WTC11 (cell line): ENCODE measurements at regions not wholly inside any gene's neighbourhood (a gene's known extent, or its start where the extent isn't known, plus 50 kb on each side); places are given as distances from the start of the nearest gene placed in this dataset.

Experiments
- ATF1 ChIP-seq: sonication (generic); formaldehyde crosslinking; IDR thresholded peaks from 2 replicates; pipeline ENCODE4 v1.8.1; 2023; ENCODE audit warnings: mild to moderate bottlenecking, moderate library complexity, missing genetic modification reagents
- CREB1 ChIP-seq: sonication (generic); formaldehyde crosslinking; IDR thresholded peaks from 2 replicates; pipeline ENCODE4 v1.8.0; 2023; ENCODE audit warnings: mild to moderate bottlenecking, missing genetic modification reagents
- HMGA2 ChIP-seq: fragments of 250-450 bp; sonication (Bioruptor Pico); IDR thresholded peaks from 2 replicates; pipeline ENCODE4 v1.4.0; 2021; ENCODE audit warnings: mild to moderate bottlenecking, moderate library complexity
- MYBL2 ChIP-seq: sonication (generic); formaldehyde crosslinking; IDR thresholded peaks from 2 replicates; pipeline ENCODE4 v1.8.1; 2023; ENCODE audit warnings: mild to moderate bottlenecking, moderate library complexity, missing genetic modification reagents
- NFE2L1 ChIP-seq: sonication (generic); formaldehyde crosslinking; IDR thresholded peaks from 2 replicates; pipeline ENCODE4 v1.8.1; 2023; ENCODE audit warnings: missing genetic modification reagents
- TEAD1 ChIP-seq: sonication (generic); formaldehyde crosslinking; IDR thresholded peaks from 2 replicates; pipeline ENCODE4 v1.8.0; 2022; ENCODE audit warnings: mild to moderate bottlenecking, missing genetic modification reagents
- ZNF263 ChIP-seq: sonication (generic); formaldehyde crosslinking; IDR thresholded peaks from 2 replicates; pipeline ENCODE4 v1.8.1; 2022; ENCODE audit warnings: low read depth, mild to moderate bottlenecking, moderate library complexity, missing genetic modification reagents
- TF ChIP-seq, protein P1 (sequence below): sonication (generic); formaldehyde crosslinking; IDR thresholded peaks from 2 replicates; pipeline ENCODE4 v1.8.0; 2022; ENCODE audit warnings: mild to moderate bottlenecking, missing genetic modification reagents
- TF ChIP-seq, protein P2 (sequence below): sonication (generic); formaldehyde crosslinking; IDR thresholded peaks from 2 replicates; pipeline ENCODE4 v1.8.1; 2023; ENCODE audit warnings: mild to moderate bottlenecking, missing genetic modification reagents
- TF ChIP-seq, protein P3 (sequence below): sonication (generic); formaldehyde crosslinking; conservative IDR thresholded peaks from 2 replicates; pipeline ENCODE4 v1.8.1; 2022; ENCODE audit warnings: mild to moderate bottlenecking, missing genetic modification reagents
- TF ChIP-seq, protein P4 (sequence below): sonication (generic); formaldehyde crosslinking; IDR thresholded peaks from 2 replicates; pipeline ENCODE4 v1.8.0; 2023; ENCODE audit warnings: missing genetic modification reagents, mild to moderate bottlenecking, borderline replicate concordance
- TF ChIP-seq, protein P5 (sequence below): sonication (generic); formaldehyde crosslinking; IDR thresholded peaks from 2 replicates; pipeline ENCODE4 v1.8.1; 2022; ENCODE audit warnings: missing genetic modification reagents, borderline replicate concordance
- TF ChIP-seq, protein P6 (sequence below): sonication (generic); formaldehyde crosslinking; conservative IDR thresholded peaks from 2 replicates; pipeline ENCODE4 v1.8.1; 2023; ENCODE audit warnings: mild to moderate bottlenecking, low read depth, missing genetic modification reagents, moderate library complexity
- TF ChIP-seq, protein P7 (sequence below): sonication (generic); formaldehyde crosslinking; IDR thresholded peaks from 2 replicates; pipeline ENCODE4 v1.8.1; 2022; ENCODE audit warnings: low read depth, missing genetic modification reagents, borderline replicate concordance
- TF ChIP-seq, protein P8 (sequence below): fragments of 250-450 bp; sonication (Bioruptor Pico); conservative IDR thresholded peaks from 2 replicates; pipeline ENCODE4 v1.9.0; 2021; ENCODE audit warnings: mild to moderate bottlenecking

DNA sequence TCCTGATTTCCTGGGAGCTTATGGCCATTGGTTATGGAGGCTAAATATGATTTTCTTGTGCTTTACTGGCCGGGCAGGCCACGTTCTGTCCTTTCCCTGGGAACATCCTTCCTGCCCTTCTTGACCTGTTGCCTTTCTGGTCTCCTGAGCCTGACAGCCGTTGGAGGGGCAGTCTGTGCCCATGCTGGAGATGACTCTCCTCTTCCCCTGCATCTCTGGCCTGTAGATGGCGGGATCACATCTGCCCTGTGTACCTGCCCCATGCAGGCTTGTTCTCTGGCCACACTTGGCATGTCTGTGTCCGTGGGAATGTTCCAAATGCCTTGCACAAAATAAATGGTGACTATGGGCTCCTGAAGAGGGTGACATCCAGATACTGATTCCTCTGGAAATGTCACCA lies 253.1 kb upstream of the IRX4 start (continued):
- TF ChIP-seq, protein P1, sequence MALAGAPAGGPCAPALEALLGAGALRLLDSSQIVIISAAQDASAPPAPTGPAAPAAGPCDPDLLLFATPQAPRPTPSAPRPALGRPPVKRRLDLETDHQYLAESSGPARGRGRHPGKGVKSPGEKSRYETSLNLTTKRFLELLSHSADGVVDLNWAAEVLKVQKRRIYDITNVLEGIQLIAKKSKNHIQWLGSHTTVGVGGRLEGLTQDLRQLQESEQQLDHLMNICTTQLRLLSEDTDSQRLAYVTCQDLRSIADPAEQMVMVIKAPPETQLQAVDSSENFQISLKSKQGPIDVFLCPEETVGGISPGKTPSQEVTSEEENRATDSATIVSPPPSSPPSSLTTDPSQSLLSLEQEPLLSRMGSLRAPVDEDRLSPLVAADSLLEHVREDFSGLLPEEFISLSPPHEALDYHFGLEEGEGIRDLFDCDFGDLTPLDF (CRISPR knock-in tag), result no peak
- TF ChIP-seq ZNF263 (CRISPR knock-in tag), result no peak
- TF ChIP-seq, protein P2, sequence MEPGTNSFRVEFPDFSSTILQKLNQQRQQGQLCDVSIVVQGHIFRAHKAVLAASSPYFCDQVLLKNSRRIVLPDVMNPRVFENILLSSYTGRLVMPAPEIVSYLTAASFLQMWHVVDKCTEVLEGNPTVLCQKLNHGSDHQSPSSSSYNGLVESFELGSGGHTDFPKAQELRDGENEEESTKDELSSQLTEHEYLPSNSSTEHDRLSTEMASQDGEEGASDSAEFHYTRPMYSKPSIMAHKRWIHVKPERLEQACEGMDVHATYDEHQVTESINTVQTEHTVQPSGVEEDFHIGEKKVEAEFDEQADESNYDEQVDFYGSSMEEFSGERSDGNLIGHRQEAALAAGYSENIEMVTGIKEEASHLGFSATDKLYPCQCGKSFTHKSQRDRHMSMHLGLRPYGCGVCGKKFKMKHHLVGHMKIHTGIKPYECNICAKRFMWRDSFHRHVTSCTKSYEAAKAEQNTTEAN, result no peak
- TF ChIP-seq MYBL2 (CRISPR knock-in tag), result no peak
- TF ChIP-seq CREB1 (CRISPR knock-in tag), result no peak
- TF ChIP-seq HMGA2 (CRISPR knock-in tag), result no peak
- no peak for TF ChIP-seq TEAD1 (CRISPR knock-in tag)
- TF ChIP-seq, protein P3, sequence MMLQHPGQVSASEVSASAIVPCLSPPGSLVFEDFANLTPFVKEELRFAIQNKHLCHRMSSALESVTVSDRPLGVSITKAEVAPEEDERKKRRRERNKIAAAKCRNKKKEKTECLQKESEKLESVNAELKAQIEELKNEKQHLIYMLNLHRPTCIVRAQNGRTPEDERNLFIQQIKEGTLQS (CRISPR knock-in tag), result no peak
- TF ChIP-seq, protein P4, sequence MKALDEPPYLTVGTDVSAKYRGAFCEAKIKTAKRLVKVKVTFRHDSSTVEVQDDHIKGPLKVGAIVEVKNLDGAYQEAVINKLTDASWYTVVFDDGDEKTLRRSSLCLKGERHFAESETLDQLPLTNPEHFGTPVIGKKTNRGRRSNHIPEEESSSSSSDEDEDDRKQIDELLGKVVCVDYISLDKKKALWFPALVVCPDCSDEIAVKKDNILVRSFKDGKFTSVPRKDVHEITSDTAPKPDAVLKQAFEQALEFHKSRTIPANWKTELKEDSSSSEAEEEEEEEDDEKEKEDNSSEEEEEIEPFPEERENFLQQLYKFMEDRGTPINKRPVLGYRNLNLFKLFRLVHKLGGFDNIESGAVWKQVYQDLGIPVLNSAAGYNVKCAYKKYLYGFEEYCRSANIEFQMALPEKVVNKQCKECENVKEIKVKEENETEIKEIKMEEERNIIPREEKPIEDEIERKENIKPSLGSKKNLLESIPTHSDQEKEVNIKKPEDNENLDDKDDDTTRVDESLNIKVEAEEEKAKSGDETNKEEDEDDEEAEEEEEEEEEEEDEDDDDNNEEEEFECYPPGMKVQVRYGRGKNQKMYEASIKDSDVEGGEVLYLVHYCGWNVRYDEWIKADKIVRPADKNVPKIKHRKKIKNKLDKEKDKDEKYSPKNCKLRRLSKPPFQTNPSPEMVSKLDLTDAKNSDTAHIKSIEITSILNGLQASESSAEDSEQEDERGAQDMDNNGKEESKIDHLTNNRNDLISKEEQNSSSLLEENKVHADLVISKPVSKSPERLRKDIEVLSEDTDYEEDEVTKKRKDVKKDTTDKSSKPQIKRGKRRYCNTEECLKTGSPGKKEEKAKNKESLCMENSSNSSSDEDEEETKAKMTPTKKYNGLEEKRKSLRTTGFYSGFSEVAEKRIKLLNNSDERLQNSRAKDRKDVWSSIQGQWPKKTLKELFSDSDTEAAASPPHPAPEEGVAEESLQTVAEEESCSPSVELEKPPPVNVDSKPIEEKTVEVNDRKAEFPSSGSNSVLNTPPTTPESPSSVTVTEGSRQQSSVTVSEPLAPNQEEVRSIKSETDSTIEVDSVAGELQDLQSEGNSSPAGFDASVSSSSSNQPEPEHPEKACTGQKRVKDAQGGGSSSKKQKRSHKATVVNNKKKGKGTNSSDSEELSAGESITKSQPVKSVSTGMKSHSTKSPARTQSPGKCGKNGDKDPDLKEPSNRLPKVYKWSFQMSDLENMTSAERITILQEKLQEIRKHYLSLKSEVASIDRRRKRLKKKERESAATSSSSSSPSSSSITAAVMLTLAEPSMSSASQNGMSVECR (CRISPR knock-in tag), result no peak
- TF ChIP-seq, protein P5, sequence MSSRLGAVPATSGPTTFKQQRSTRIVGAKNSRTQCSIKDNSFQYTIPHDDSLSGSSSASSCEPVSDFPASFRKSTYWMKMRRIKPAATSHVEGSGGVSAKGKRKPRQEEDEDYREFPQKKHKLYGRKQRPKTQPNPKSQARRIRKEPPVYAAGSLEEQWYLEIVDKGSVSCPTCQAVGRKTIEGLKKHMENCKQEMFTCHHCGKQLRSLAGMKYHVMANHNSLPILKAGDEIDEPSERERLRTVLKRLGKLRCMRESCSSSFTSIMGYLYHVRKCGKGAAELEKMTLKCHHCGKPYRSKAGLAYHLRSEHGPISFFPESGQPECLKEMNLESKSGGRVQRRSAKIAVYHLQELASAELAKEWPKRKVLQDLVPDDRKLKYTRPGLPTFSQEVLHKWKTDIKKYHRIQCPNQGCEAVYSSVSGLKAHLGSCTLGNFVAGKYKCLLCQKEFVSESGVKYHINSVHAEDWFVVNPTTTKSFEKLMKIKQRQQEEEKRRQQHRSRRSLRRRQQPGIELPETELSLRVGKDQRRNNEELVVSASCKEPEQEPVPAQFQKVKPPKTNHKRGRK (CRISPR knock-in tag), result no peak
- TF ChIP-seq, protein P6, sequence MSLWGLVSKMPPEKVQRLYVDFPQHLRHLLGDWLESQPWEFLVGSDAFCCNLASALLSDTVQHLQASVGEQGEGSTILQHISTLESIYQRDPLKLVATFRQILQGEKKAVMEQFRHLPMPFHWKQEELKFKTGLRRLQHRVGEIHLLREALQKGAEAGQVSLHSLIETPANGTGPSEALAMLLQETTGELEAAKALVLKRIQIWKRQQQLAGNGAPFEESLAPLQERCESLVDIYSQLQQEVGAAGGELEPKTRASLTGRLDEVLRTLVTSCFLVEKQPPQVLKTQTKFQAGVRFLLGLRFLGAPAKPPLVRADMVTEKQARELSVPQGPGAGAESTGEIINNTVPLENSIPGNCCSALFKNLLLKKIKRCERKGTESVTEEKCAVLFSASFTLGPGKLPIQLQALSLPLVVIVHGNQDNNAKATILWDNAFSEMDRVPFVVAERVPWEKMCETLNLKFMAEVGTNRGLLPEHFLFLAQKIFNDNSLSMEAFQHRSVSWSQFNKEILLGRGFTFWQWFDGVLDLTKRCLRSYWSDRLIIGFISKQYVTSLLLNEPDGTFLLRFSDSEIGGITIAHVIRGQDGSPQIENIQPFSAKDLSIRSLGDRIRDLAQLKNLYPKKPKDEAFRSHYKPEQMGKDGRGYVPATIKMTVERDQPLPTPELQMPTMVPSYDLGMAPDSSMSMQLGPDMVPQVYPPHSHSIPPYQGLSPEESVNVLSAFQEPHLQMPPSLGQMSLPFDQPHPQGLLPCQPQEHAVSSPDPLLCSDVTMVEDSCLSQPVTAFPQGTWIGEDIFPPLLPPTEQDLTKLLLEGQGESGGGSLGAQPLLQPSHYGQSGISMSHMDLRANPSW (CRISPR knock-in tag), result no peak
- TF ChIP-seq, protein P7, sequence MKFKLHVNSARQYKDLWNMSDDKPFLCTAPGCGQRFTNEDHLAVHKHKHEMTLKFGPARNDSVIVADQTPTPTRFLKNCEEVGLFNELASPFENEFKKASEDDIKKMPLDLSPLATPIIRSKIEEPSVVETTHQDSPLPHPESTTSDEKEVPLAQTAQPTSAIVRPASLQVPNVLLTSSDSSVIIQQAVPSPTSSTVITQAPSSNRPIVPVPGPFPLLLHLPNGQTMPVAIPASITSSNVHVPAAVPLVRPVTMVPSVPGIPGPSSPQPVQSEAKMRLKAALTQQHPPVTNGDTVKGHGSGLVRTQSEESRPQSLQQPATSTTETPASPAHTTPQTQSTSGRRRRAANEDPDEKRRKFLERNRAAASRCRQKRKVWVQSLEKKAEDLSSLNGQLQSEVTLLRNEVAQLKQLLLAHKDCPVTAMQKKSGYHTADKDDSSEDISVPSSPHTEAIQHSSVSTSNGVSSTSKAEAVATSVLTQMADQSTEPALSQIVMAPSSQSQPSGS (CRISPR knock-in tag), result no peak
- no peak for TF ChIP-seq ATF1 (CRISPR knock-in tag)
- TF ChIP-seq, protein P8, sequence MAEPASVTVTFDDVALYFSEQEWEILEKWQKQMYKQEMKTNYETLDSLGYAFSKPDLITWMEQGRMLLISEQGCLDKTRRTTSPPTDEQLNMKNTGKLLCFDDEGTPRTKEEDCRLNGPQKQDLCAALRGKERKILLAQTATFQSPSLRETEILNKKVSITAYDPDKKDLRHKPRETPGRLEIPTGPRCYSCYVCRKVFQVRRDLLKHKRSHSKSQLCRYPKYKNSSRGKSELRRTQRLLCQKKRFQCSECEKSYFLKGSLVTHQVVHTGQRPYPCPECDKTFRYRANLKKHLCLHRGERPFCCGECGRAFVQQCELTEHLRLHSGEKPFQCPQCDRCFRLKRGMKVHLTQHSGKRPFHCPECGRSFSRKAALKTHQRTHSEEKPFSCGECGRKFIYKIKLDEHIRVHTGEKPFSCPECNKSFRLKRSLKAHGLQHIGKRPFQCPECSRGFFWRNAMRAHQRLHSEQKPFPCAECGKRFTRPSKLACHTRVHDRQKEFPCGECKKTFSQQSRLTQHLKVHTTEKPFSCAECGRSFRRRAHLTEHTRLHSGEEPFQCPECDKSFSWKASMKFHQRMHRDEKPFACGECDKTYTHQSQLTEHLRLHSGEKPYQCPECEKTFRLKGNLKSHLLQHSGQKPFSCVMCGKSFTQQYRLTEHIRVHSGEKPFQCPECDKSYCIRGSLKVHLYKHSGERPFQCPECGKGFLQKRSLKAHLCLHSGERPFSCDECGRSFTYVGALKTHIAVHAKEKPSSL, result no peak
- no peak for TF ChIP-seq NFE2L1
- TF ChIP-seq, all 79 proteins: peak for 0
